ENCODE measurements at regions not wholly inside any gene's neighbourhood (a gene's known extent, or its start where the extent isn't known, plus 50 kb on each side); places are given as distances from the start of the nearest gene placed in this dataset.

GRCh38 chr3:41148901-41149300 lies 50.4 kb upstream of the CTNNB1 start:
- DNase-seq (ENCODE audit: low spot score), result no peak

More at GRCh38 chr3:41148901-41149300, 50.4 kb upstream of the CTNNB1 start:
- TF ChIP-seq CTCF (IDR thresholded peaks at IDR 0.05; ENCODE audit: extremely low read depth, missing control alignments), result no peak
